GM10248 (cell line): ENCODE measurements at regions not wholly inside any gene's neighbourhood (a gene's known extent, or its start where the extent isn't known, plus 50 kb on each side); places are given as distances from the start of the nearest gene placed in this dataset.

Source experiments
- CTCF ChIA-PET: fragments of 300-600 bp; sonication (Branson Sonifier 250); formaldehyde crosslinking; extraction: SDS; loops from one replicate; lab custom pipeline; 2021; ENCODE audit warnings: antibody characterized with exemption; lab: Yijun Ruan, JAX
- POLR2A ChIA-PET: fragments of 350-650 bp; sonication (Branson Sonifier 250); formaldehyde crosslinking; extraction: SDS; loops from one replicate; lab custom pipeline; 2020; ENCODE audit warnings: antibody characterized with exemption; lab: Yijun Ruan, JAX
- DNase-seq: peaks from one replicate; pipeline ENCODE4 v3.0.0; 2012; ENCODE audit errors: extremely low spot score
- TF ChIP-seq, protein P1 (sequence below): IDR thresholded peaks from 2 replicates; pipeline ENCODE4 v1.5.1; 2012; ENCODE audit warnings: mild to moderate bottlenecking, low read depth; ENCODE audit errors: extremely low read depth, missing control alignments, control extremely low read depth

- DNase-seq = no peak
- ChIA-PET POLR2A (no interaction called here), CTCF (no interaction called here)
- TF ChIP-seq, protein P1, sequence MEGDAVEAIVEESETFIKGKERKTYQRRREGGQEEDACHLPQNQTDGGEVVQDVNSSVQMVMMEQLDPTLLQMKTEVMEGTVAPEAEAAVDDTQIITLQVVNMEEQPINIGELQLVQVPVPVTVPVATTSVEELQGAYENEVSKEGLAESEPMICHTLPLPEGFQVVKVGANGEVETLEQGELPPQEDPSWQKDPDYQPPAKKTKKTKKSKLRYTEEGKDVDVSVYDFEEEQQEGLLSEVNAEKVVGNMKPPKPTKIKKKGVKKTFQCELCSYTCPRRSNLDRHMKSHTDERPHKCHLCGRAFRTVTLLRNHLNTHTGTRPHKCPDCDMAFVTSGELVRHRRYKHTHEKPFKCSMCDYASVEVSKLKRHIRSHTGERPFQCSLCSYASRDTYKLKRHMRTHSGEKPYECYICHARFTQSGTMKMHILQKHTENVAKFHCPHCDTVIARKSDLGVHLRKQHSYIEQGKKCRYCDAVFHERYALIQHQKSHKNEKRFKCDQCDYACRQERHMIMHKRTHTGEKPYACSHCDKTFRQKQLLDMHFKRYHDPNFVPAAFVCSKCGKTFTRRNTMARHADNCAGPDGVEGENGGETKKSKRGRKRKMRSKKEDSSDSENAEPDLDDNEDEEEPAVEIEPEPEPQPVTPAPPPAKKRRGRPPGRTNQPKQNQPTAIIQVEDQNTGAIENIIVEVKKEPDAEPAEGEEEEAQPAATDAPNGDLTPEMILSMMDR = no peak
These were observed 323.9 kb downstream of the NNT start for GRCh38 chr5:43926923-43927322.

DNA sequence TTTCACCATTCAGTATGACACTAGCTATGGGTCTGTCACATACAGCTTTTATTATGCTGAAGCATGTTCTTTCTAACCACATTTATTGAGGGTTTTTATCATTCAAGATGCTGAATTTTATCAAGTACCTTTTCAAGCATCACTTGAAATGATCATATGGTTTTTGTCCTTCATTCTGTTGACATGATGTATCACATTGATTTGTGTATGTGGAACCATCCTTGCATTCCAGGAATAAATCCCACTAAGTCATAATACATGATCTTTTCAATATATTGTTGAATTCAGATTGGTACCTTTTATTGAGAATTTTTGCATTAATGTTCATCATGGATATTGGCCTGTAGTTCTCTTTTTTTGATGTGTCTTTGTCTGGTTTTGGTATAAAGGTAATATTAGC lies 317.4 kb downstream of the NNT start:
- POLR2A ChIA-PET = no interaction called here
- CTCF ChIA-PET = no interaction called here
- no peak for DNase-seq
- TF ChIP-seq, protein P1 = no peak

GRCh38 chr5:43917925-43918324 lies 314.9 kb downstream of the NNT start:
- ChIA-PET CTCF (no interaction called here), POLR2A (no interaction called here)
- no peak for DNase-seq
- TF ChIP-seq, protein P1 = no peak

DNA sequence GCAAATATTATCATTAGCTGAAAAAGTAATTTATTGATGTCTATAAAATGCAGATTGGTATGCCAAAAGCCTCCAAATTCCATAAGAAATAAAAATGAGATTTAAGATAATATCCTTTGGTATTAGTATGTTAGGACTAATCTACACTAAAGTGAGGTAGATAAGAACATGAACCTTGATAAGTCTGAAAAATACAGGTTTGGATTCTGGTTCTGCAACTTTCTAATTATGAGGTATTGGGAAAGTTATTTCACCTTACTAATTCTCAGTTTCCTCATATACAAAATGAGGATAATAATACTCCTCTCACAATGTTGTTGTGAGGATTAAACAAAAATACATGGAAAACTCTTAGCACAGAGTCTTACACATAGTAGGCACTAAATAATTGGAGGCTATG lies 300.1 kb downstream of the NNT start:
- TF ChIP-seq, protein P1 = no peak
- ChIA-PET POLR2A (no interaction called here), CTCF (no interaction called here)
- DNase-seq = no peak

DNA sequence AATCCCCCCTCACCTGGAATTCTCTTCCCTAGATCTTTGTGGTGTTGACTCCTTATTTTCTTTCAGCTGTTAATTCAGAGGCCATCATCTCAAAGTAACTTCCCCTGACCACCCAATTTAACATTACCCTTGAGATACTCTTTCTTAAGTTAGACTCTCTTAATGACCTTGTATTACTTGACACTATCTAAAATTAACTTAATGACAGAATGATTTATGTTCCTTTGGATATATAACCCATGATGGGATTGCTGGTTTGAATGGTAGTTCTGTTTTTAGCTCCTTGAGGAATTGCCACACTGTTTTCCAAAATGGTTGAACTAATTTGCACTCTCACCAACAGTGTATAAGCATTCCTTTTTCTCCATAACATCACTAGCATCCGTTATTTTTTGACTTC lies 298.0 kb downstream of the NNT start:
- TF ChIP-seq, protein P1 = no peak
- CTCF ChIA-PET = no interaction called here
- POLR2A ChIA-PET = no interaction called here
- DNase-seq = no peak

- TF ChIP-seq, protein P1 = no peak
- POLR2A ChIA-PET = no interaction called here
- no peak for DNase-seq
- CTCF ChIA-PET = no interaction called here
These were observed 292.9 kb downstream of the NNT start for GRCh38 chr5:43895876-43896275.
